ENCODE measurements at regions not wholly inside any gene's neighbourhood (a gene's known extent, or its start where the extent isn't known, plus 50 kb on each side); places are given as distances from the start of the nearest gene placed in this dataset.

- TF ChIP-seq EZH2 (IDR thresholded peaks at IDR 0.05; ENCODE audit: borderline replicate concordance, low read depth, low read length, poor library complexity, severe bottlenecking) (no peak), CTCF (conservative IDR thresholded peaks at IDR 0.05; ENCODE audit: low read depth, low read length) (no peak)
Measured at GRCh38 chr1:157234705-157235273, 96.6 kb upstream of the ETV3 start.
